Thyroid gland (tissue), 4 donors: ENCODE measurements at regions not wholly inside any gene's neighbourhood (a gene's known extent, or its start where the extent isn't known, plus 50 kb on each side); places are given as distances from the start of the nearest gene placed in this dataset.

Source experiments
- DNase-seq, 2 donors: peaks; one replicate each; pipeline ENCODE4 v3.0.0-alpha.2; 2019
- H3K27ac ChIP-seq, 3 donors: fragments of 200-600 bp; sonication (generic); 1 replicate in 2 of 3; 2 replicates in 1 of 3; pipeline ENCODE4 v1.5.1; 2016 to 2019; ENCODE audit warnings: mild to moderate bottlenecking in 1 of 3, moderate library complexity in 1 of 3
- H3K27me3 ChIP-seq: fragments of 200-600 bp; sonication (generic); one replicate; pipeline ENCODE4 v1.5.1; 2019
- H3K36me3 ChIP-seq, 2 donors: fragments of 200-600 bp; sonication (generic); one replicate each; pipeline ENCODE4 v1.5.1; 2016 to 2019
- H3K4me1 ChIP-seq, 2 donors: fragments of 200-600 bp; sonication (generic); one replicate each; pipeline ENCODE4 v1.5.1; 2017 to 2019
- H3K4me3 ChIP-seq, 3 donors: fragments of 200-600 bp; sonication (generic); replicated peaks in 1 of 3; 1 replicate in 2 of 3; 2 replicates in 1 of 3; pipeline ENCODE4 v1.5.1; 2016; ENCODE audit warnings: mild to moderate bottlenecking in 1 of 3
- H3K9me3 ChIP-seq: fragments of 200-600 bp; sonication (generic); one replicate; pipeline ENCODE4 v1.5.1; 2017
- POLR2A ChIP-seq, 2 donors: fragments of 450-650 bp; IDR thresholded peaks; one replicate each; pipeline ENCODE4 v1.6.1; 2017; ENCODE audit warnings: antibody characterized with exemption in 2 of 2, mild to moderate bottlenecking in 2 of 2, moderate library complexity in 1 of 2
- whole genome bisulfite sequencing, 2 donors: methylation state at CpG; one replicate each; pipeline ENCODE4 v1.1.5; 2017; 5-methylcytosine and 5-hydroxymethylcytosine counted together
- intact Hi-C: fragments of 100-400 bp; cut with DNase I; formaldehyde crosslinking; loops from one replicate; pipeline ENCODE4 v1.15.1; 2023
- TF ChIP-seq, protein P1 (sequence below), 6 experiments: fragments of 200-600 bp in 3 of 6; fragments of 450-650 bp in 3 of 6; sonication (generic) in 3 of 6; IDR thresholded peaks; one replicate each; pipeline ENCODE4 v1.5.1; 2016 to 2019; ENCODE audit warnings: antibody characterized with exemption in 6 of 6, mild to moderate bottlenecking in 2 of 6, inconsistent platforms in 1 of 6, moderate library complexity in 1 of 6

DNA sequence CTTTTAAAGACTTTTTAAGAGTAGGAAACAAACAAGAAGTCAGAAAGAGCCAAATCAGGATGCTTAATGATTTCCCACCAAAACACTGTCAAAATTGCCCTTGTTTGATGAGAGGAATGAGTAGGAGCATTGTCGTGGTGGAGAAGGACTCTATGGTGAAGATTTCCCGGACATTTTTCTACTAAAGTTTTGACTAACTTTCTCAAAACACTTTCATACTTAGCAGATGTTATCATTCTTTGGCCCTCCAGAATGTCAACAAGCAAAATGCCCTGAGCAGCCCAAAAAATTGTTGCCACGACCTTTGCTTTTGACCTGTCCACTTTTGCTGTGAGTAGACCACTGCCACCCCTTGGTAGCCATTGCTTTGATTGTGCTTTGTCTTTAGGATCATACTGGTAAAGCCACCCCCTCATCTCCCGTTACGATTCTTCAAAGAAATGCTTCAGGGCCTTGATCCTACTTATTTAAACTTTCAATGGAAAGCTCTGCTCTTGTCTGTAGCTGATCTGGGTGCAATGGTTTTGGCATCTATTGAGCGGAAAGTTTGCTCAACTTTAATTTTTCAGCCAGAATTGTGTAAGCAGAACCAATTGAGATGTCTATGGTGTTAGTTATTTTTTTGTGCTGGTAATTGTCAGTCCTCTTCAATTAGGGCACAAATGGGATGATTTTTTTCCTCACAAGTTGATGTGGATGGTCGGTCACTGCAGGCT lies 67.2 kb downstream of the ADM start:
- no peaks in the 10 kb centered on the region for H3K27me3 ChIP-seq
- no peak overlapping the region for H3K27ac ChIP-seq
- TF ChIP-seq, protein P1, sequence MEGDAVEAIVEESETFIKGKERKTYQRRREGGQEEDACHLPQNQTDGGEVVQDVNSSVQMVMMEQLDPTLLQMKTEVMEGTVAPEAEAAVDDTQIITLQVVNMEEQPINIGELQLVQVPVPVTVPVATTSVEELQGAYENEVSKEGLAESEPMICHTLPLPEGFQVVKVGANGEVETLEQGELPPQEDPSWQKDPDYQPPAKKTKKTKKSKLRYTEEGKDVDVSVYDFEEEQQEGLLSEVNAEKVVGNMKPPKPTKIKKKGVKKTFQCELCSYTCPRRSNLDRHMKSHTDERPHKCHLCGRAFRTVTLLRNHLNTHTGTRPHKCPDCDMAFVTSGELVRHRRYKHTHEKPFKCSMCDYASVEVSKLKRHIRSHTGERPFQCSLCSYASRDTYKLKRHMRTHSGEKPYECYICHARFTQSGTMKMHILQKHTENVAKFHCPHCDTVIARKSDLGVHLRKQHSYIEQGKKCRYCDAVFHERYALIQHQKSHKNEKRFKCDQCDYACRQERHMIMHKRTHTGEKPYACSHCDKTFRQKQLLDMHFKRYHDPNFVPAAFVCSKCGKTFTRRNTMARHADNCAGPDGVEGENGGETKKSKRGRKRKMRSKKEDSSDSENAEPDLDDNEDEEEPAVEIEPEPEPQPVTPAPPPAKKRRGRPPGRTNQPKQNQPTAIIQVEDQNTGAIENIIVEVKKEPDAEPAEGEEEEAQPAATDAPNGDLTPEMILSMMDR (IDR thresholded peaks at IDR 0.05): no peak
- no peak for TF ChIP-seq POLR2A (IDR thresholded peaks at IDR 0.05)
- no peaks in the 10 kb centered on the region for H3K9me3 ChIP-seq
- no peak for DNase-seq
- intact Hi-C loops: no loop called here
- H3K36me3 ChIP-seq: no peaks in the 10 kb centered on the region
- H3K4me3 ChIP-seq: no peak overlapping the region
- H3K4me1 ChIP-seq: peaks cover 37 to 38% of the 10 kb centered on the region in 2 donors
- WGBS, 2 donors: 64 to 79% methylated on average over 7 of the region's 7 CpGs

DNA sequence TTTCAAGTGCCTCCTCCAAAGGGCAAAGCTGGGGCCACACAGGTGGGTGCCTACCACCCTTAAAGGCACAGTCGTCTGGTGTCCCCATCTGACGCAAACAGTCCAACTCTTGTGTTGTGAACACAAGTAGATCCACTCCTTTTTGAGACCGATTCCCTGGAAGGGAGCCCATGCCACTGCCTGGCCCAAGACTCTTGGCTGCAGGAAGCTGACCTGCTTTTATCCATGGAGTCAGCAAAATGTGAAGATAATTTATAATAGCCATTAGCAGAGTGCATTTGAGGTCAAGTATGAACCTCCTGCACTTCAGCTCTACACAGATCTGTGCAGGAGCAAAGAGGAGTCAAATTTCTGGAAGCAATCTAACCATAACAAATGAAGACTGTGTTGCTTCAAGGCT lies 68.5 kb downstream of the ADM start:
- intact Hi-C loops: no loop called here
- Histone ChIP-seq H3K4me3 (no peak overlapping the region), H3K36me3 (no peaks in the 10 kb centered on the region), H3K27ac (peak overlapping the region in 1 of 3 donors; percentile 53), H3K4me1 (peaks cover 37 to 38% of the 10 kb centered on the region in 2 donors), H3K27me3 (no peaks in the 10 kb centered on the region), H3K9me3 (no peaks in the 10 kb centered on the region)
- no peak for TF ChIP-seq POLR2A (IDR thresholded peaks at IDR 0.05)
- TF ChIP-seq, protein P1 (IDR thresholded peaks at IDR 0.05): no peak
- DNase-seq: peak; percentile 91 to 92
- 14% methylated on average over 3 of the region's 3 CpGs for WGBS, 2 donors

DNA sequence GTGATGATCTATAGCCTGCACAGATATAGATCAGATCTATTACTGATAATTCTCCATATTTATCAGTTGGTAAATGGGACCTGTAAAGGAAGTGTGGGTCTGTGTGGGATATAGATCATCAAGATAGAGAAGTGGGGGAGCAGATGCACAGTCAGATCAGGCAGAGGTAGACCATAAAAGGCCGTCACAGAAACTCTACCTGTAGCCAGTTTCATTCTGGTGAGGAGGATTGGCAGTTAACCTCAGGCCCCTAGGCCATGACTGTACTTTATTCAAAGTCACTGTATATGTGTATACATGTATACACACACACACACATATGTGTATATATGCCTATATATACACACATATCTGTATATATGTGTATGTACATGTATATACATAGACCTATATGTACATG lies 69.1 kb downstream of the ADM start:
- intact Hi-C loops: no loop called here
- peaks cover 37 to 38% of the 10 kb centered on the region in 2 donors for H3K4me1 ChIP-seq
- H3K9me3 ChIP-seq: no peaks in the 10 kb centered on the region
- no peaks in the 10 kb centered on the region for H3K27me3 ChIP-seq
- peak overlapping the region in 1 of 3 donors; percentile 53 for H3K27ac ChIP-seq
- no peaks in the 10 kb centered on the region for H3K36me3 ChIP-seq
- no peak for TF ChIP-seq POLR2A (IDR thresholded peaks at IDR 0.05)
- DNase-seq: no peak
- 81 to 84% methylated on average over 1 of the region's 1 CpG for WGBS, 2 donors
- H3K4me3 ChIP-seq: no peak overlapping the region

DNA sequence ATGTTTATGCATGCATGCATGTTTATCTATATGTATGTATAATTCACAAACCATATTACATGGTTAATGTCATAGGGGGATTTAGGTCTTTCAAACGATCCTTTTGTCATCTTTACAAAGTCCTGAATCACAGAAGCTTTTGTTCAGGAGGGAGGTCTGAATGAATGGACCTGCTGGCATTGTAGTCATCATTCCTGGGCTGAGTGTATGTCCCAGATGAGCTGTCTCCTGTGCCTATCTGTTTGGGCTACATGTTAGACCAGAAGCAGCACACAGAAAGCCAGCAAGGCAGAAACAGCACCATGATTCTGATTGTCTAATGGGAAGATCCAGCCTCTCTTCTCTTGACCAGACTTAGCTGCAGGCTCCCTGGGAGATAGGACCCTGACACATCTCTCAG lies 69.5 kb downstream of the ADM start:
- intact Hi-C loops: no loop called here
- whole genome bisulfite sequencing, 2 donors: 67 to 78% methylated on average over 1 of the region's 1 CpG

DNA sequence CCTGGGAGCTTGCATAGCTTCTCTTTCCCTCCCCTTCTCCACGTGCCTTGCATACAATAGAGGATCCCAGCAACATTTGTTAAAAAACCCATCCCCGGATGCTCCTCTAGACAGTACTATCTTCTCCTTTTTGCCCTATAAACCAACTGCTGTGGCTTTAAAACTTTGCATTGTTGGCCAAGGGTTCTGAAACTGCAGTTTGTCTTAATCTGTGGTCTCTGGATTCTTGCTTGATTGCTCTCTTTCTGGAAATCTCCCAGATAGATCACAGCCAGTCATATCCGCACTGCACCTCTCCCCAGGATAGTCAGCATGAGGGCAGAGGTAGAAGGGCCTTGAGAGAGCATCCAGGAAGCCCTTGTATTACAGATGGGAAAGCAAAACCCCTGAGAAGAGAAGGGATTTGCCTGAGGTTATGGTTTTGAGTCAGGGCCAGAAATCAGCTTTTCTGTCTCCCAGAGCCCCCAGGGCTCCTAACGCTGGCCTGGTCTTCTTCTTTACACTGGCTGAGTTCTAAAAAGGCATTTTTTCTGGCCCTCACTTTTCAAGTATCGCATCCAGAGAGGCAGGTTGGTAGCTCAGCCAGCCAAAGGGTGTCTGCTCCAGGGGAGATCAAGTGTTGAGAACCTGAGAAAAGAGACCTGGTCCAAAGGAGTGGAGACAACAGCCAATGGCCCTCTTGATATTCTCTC lies 70.6 kb downstream of the ADM start:
- H3K27me3 ChIP-seq: no peaks in the 10 kb centered on the region
- no peaks in the 10 kb centered on the region for H3K36me3 ChIP-seq
- H3K4me1 ChIP-seq: peaks cover 46 to 51% of the 10 kb centered on the region in 2 donors
- 41% methylated on average over 5 of the region's 5 CpGs for WGBS, 2 donors
- peak; percentile 34 to 56 for DNase-seq
- H3K4me3 ChIP-seq: no peak overlapping the region
- TF ChIP-seq, protein P1 (IDR thresholded peaks at IDR 0.05): no peak
- TF ChIP-seq POLR2A (IDR thresholded peaks at IDR 0.05): no peak
- H3K9me3 ChIP-seq: no peaks in the 10 kb centered on the region
- peak overlapping the region; percentile 44 to 56 (median 55) for H3K27ac ChIP-seq
- intact Hi-C loops: no loop called here

More for the DNA sequence above, 69.5 kb downstream of the ADM start:
- Histone ChIP-seq H3K27me3 (no peaks in the 10 kb centered on the region), H3K4me3 (no peak overlapping the region), H3K36me3 (no peaks in the 10 kb centered on the region), H3K9me3 (no peaks in the 10 kb centered on the region), H3K27ac (peak overlapping the region in 1 of 3 donors; percentile 56), H3K4me1 (peaks cover 38 to 40% of the 10 kb centered on the region in 2 donors)
- TF ChIP-seq, protein P1 (IDR thresholded peaks at IDR 0.05): no peak
- no peak for TF ChIP-seq POLR2A (IDR thresholded peaks at IDR 0.05)
- DNase-seq: no peak
